GM03348 (cell line): ENCODE measurements at regions not wholly inside any gene's neighbourhood (a gene's known extent, or its start where the extent isn't known, plus 50 kb on each side); places are given as distances from the start of the nearest gene placed in this dataset.

Experiments
- DNase-seq: peaks from one replicate; pipeline ENCODE4 v3.0.0; 2012; ENCODE audit warnings: low spot score

DNA sequence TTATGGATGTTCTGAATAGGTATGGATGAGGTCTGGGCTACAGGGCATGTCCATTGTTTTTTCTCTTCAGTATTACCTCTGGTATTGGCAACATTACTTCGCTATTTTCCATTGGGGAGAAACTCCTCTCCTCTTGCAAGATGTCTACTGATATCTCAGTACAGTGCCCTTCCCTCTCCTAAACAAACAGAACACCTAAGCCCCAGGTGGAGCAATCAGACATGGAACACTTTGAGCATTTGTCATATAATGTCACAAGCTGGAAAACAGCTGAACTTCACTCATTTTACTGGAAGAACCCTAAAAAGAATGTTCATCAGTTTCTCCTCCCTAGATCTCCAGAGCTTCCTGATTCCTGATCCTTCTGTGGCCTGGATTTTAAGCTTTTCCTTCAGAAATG, 339.8 kb downstream of the FRK start:
- no peak for DNase-seq

DNA sequence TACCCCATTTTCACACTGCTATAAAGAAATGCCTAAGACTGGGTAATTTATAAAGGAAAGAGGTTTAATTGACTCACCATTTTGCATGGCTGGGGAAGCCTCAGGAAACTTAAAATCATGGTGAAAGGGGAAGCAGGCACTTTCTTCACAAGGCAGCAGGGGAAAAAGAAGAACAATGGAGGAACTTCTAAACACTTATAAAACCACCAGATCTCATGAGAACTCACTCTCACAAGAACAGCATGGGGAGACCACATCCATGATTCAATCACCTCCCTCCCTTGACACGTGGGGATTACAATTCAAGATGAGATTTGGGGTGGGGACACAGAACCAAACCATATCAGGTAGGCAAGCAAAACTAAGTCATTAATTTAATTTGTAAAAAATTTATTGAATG, 343.2 kb downstream of the FRK start:
- no peak for DNase-seq

DNA sequence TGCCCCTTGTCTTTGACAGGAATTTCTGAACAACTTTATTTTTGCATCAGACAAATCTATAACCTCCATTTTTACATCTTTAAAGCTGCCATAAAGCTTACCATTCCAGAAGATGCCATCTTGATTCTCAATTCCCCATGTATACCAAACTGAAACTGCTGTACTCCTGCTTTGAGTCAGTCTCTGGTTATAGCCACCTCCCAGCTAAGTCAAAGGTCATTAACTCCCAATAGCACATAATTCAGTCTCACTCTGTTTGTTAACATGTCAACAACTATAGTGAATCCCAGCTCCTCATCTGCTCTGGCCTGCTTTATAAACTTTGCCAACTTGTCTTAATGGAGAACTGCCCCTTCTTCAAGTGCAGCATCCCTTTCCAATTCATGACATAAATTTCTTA, 343.6 kb downstream of the FRK start:
- DNase-seq = no peak

DNA sequence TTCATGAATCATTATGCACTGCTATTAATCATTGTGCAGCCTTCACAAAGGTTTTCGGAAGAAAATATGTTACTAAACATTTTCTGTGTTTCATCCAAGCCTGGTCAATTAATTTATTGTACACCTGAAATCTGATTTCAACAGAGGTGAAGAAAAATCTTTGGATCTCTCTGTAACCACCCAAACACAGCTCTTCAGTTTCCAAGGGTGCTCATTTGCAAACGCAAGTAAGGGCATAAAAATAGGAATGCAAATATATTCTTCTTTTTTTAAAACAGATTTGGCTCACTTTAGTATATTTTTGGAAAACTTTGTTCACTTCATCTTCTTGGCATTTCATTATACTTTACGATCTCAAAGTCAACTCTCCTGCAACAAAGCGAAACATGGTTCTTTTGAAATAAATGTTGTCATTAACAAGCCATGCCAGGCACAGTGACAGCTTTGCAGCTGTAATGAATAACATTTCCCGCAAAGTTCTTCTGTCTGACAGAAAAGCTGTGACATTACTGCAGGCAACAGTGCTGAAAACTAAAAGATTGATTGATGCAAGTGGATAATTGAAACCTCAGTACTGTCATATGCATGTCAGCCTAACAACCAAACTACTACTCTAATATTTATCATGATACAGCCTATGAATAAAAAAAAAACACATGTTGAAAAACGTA, 348.3 kb downstream of the FRK start:
- no peak for DNase-seq

DNA sequence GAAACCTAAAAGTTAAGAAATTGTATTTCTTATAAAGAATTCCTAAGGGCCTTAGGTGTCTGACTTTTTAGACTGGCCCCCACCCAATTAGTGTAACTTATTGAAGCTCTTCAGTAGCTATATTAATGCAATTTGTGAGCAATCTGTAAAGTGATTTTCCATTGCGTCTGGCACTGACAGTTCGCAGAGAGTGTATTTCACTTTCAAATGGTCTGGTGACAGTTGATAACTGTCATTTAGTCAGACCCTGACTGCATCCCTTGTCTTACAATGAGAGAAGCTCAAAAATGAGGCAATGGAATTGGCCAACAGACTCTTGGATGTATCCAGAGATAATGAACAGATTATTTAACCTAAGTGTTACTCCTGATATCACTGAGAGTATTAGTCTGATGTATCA, 351.8 kb downstream of the FRK start:
- no peak for DNase-seq

DNA sequence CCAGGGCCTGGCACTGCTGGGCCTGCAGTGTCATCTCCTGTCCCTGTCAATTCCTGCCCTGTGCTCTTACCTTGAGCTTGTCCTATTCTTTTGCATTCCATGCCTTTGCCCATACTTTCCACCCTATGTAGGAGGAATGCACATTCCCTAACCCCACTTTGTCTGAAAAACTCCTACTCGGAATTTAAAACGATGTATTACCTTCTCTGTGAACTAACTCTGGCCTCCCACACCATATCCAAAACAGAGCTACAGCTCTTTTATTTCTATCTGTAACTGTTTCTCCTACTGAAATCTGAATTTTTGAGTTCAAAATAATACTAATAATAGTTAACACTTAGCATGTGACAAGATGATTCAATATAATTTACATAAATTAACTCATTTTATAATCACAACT, 353.7 kb downstream of the FRK start:
- no peak for DNase-seq

DNA sequence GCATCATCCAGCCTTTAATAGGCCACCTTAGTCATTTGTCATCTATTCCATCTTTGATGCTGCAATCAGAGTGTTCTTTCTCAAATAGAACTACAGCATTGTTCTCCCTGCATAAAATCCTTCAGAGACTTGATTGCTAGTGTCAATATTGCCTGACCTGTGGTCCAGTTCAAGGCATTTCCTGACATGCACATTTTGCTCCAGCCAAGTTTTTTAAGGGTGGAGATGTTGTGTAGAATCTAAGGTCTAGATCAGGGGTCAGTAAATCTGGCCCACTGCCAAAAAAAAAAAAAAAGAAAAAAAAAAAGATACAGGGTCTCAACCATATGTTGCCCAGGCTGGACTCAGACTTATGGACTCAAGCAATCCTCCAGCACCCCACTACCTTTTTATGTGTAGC, 354.4 kb downstream of the FRK start:
- DNase-seq = no peak

DNA sequence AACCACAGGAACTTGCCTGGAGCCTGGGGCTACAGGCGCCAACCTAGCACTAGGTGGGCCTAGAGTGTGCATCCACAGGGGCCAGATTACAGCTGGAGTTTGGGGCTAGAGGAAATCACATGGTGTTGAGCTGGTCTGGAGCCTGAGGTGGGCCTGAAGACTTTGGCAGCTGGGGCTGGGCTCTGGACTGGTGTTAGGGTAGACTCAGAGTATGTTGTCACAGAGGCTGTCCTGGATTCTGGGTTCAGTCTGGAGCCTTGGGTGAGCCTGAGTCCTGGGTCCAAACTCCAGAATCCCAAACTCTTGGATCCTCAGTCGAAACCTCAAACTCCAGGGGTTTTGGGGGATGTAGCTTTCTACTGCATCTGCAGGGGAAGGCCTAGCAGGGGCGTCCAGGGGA, 356.7 kb downstream of the FRK start:
- no peak for DNase-seq

DNA sequence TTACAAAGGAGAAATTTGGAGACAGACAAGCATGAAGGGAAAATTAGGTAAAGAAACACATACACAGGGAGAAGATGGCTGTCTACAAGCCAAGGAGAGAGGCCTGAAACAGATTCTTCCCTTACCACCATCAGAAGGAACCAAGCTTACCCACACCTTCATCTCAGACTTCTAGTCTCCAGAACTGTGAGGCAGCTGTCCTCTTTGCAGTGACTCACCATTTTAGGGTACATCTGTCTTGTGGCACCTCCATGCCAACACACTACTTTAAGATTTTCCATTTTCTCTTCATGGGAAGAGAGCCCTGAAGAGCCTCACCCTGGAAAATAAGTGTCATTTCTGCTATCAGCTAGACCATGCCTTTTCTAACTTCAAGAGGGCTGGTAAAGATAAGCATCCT, 369.3 kb downstream of the FRK start:
- no peak for DNase-seq

DNA sequence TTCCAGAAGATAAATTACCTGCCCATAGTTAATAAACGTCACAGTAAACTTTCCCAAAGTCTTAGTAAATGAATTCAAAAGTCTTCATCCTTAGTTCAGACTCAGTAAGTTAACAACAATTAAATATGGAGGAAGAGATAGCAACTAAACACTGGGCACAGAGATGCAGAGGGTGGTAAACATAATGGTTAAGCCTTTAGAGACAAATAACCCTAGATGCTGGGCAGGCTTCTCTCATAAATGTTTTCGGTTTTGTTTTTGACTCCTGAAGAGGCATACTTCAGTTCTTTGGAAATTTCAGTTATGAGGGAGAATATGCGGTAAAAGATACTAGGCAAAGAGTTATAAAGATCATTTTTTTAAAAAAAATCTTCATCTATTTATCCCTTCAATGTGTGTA, 369.8 kb downstream of the FRK start:
- no peak for DNase-seq

DNA sequence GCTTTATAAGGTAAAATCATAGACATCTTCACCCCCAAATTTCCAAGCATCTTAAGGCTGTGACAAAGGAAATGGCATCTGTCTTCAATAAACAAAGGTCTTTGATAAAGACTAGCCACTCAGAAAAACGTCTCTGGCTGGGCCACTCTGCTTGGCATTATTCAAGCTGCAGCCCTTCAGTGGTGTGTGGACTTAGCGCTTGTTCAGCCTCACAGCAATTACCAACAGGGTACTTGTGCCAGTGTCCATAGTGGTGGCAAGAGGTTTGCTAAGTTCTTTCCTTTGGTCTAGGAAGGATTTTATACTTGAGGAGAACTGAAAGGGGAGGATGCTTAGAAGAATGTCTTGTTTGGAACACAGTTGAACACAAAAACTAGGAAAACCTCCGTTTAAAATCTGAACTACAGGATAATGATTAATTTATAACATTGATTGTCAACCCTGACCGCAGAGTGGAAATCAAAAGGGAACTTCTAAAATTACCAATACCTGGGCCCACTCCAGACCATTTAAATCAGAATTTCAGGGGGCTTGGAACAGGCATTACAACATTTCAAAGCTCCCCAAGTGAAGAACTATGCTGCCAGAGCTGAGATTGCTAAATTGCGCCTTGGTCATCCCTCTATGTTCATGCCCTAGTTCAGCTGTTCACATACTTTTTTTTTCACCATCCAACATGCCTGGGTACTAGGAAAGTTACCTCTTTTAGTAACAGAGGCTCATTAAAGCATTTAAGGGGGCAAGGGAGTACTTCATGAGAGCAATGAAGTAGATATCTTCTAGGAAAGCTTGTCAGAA, 378.5 kb downstream of the FRK start:
- no peak for DNase-seq

DNA sequence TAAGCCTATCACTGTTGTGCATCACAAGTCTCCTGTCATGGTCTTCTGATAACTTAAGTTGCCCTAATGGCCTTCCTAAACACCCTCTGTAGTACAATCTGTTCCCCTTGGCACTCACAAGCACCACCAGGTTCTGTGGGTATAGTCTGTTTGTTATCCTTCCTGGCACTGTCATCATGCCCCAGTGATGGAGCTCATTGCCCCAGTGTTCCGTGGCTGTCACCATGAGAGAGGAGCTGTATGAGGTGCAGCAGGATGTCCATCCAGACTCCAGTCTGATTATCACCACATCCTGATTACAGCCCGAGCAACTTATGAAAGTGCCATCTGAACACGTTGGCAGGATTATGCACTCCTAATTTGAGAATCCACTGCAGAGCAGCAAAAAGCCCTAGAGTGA, 380.1 kb downstream of the FRK start:
- DNase-seq = no peak

DNA sequence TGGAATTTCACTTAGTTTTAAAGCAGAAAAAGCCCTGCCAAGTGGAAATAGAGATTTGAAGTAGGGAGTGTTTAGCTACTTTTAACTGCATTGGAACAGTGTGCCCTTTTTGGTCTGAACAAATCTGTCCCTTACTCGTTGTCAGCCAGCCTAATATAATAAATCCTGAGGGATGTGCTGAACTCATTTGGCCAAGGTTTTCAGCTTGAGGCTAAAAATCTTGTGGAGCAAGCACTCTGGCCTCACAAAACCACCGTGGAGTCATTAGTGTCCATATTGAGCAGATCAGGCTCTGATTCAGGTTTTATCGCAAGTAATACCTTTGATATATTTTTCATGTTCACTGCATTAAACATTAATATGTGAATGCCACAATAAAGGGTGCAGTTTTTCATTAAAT, 383.5 kb downstream of the FRK start:
- no peak for DNase-seq

DNA sequence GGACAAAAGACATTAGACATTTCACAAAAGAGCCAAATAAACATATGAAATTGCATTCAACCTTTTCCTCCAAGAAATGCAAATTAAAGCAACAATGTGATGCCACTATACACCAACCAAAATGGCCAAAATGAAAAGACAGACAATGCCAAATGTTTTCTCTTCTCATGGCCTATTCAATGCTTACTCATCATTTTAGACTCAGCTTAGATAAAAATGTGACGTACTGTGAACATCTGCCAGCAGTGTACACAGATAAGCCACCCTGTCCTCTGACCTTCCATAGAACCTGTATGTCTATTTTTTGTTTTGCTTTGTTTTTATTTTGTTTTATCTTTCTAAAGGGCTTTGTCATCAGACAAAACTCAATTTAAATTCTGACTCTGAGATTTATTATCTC, 385.2 kb downstream of the FRK start:
- no peak for DNase-seq

DNA sequence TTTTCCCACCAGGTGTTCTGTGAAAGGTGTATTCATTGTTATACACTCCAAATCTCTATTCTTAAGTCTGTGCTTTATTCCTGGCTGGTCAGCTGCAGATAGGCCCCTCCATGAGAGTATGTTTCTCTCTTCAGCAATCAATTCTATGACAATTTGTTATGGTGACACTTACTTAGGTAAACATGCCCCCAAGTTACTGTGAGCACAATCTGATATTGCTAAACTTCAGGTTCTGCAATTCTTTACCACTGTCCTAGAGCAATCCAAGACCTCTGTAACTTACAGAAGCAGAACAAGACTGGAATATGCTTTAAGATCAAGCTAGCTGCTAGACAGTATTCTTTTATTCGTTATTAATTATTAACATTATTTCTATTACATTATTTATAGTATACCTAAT, 391.9 kb downstream of the FRK start:
- no peak for DNase-seq

DNA sequence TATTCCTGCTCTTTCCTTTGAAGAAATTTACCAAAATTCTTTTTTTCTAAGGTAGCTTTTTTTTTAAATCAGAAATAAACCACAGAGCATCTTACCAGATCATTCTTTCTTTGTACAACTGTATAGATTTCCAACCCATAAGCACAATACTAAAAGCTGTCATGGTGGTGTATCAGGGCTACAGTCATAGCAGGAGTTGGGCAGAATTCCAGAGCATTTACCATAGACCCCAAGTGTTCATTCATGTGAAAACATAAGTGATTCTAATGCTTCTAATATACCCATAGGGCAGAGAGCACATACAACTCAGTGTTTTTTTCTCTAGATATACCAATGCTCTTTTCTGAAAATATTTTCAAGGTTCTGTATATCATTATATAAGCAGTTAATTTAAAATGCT, 392.5 kb downstream of the FRK start:
- DNase-seq = no peak

DNA sequence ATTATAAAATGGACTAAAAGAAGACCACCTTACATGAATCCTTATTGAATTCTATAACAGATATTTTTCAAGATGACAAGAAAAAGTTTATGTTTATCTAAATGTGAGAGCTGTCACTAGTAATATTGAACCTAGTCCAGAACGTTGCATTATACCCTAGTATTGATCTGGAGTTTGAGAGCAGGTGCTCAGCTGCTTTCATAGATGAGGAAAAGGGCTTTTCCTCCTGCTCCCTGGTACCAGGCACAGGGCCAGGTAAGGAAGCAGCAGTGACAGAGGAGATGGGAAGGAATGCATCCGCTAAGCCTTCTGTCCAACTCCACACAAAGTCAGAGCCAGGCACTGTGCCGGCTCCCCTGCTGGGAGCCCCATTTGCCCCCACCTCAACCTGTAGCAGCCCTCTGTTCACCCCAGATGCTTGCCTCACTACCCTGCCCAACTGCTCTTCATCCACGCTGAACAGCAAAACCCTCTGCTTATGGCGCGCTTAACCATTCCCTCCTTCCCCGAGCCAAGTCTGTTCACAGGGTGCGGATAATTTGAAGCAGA, 393.1 kb downstream of the FRK start:
- no peak for DNase-seq

DNA sequence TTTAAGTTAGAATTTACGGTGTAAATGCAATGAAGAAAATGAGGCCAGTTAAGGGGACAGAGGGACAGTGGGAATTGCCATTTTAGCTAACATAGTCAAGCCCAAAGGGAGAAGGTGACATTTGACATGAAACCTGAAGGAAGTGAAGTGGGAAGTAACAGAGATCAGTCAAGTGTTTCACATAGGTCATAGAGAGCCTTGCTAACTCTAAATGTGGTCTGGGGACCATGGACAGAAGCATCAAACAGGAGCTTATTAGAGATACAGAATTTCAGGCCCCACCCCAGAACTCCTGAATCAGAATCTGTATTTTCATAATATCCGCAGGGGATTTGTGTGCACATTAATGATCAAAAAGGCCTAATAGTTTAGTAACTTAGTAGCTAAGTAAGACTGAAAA, 393.7 kb downstream of the FRK start:
- no peak for DNase-seq

DNA sequence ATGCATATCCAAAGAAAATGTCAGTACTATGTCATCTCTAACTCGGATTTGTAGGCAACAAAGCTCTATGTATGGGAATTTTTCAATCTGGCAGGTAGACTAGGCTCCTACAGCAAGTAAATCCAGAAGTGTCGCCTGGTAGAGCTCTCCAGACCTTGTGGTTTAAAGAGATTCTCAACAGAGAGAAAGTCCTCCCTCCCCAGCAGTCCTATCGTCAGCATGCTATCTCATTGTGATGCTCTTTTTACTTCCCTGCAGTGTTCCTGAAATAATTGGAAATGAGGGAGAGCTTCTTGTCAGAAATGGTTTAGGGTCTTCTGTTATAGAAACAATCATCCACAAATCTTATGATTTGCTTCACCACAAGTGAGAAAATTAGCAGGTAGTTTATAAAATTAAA, 395.4 kb downstream of the FRK start:
- DNase-seq = no peak

DNA sequence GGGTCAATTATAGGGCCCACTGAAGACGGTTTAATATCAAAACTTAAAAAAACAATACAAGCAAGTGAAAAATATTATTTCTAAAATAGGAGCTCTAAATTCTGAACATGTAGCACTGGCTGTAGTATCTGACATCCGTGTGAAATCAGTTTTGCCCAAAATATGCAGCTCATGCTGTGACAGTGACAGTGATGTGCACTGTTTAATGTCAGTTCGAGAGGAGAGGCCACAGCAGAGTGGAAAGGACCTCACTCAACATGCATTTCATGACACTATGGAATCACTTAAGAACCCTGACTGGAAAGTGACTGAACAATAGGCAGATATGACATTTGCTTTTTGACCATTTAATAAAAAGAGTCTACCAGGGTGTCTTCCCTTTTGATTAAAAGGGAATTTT, 397.0 kb downstream of the FRK start:
- no peak for DNase-seq

DNA sequence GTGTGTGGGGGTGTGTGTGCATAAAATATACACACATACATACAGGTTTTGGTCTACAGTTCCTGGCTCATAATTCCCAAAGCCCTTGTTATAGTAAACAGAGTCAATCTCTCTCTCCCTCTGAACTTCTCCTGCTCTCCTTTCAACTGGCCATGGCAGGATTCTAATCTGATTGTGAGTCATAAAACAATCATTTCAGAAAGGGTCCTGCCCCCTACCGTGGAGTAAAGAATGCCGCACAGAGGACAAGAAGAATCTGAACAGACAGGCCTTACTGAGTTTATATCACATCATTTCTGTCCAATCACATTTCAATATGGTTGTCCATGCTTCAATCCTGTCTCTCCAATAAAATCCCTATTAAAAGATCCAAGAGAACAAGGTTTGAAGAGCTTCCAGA, 416.9 kb downstream of the FRK start:
- DNase-seq = no peak

DNA sequence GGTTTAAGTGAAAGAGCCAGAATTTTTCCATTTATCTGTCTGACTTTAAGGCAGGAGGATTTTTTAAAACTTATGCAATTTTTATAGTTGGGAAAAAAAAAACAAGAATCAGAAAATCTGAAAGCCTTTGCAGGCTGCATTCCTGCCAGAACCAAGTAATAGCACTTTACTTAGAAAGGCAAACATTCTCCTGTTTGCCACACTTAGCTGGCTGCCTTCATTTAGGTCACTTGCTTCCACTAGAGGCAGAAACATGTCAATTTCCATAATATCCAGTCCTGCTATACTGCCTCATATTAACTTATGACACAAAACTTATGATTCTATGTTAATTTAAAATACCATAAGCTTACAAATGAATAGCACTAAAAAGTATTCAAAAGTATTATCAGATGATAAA, 425.8 kb downstream of the FRK start:
- no peak for DNase-seq

DNA sequence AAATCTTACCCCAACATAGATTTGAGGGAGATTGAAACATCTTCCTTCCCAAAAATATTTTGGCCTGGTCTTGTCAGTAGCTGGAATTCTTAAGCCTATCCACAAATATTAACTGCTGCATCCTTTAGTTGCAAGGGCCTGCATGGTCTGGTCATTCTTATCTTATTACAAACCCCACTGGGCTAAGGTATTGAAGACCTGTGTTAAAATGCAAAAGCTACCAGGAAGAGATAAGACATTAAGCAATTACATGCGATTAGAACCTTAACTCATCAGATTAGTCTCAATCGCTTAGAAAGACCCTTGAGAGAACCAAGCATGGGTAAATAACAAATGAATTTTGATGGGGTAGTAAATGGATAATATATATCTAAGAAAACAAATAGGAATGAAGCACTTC, 426.6 kb downstream of the FRK start:
- no peak for DNase-seq

DNA sequence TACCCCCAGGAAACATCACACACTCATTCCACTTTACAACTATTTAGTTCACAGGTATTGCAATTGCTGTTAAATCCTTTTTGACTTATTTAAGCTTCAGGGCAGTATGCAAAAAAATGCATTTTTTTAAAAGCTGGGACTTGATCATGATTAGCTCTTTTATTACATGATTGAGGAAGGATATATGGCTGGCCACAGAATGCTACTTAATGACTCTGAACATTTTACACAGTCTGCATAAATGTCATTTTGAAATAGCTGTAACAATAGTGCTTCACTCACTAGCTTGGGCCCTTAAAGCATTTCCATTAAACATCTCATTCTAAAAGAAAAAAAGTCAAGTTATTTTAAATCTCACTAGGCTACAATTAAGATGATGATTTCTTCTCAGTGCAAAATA, 429.7 kb downstream of the FRK start:
- no peak for DNase-seq
